GM18868 (cell line): ENCODE measurements at regions not wholly inside any gene's neighbourhood (a gene's known extent, or its start where the extent isn't known, plus 50 kb on each side); places are given as distances from the start of the nearest gene placed in this dataset.

Experiments
- ATAC-seq: cut with Tn5 transposase; IDR thresholded peaks from one replicate; pipeline ENCODE4 v1.9.1; 2021; ENCODE audit warnings: mild to moderate bottlenecking, moderate library complexity; ENCODE audit not compliant: unreplicated experiment

- no peak for ATAC-seq
Measured at GRCh38 chr13:85498774-85499173, 300.4 kb downstream of the SLITRK6 start.

GRCh38 chr13:85497652-85498051 lies 301.6 kb downstream of the SLITRK6 start:
- ATAC-seq, result no peak

GRCh38 chr13:85492283-85492682 lies 306.9 kb downstream of the SLITRK6 start:
- ATAC-seq, result no peak

GRCh38 chr13:85486663-85487062 lies 312.6 kb downstream of the SLITRK6 start:
- no peak for ATAC-seq

GRCh38 chr13:85473144-85473543 lies 326.1 kb downstream of the SLITRK6 start:
- ATAC-seq, result no peak

- ATAC-seq, result no peak
Measured at GRCh38 chr13:85469320-85469719, 329.9 kb downstream of the SLITRK6 start.

- ATAC-seq, result no peak
Measured at GRCh38 chr13:85462792-85463425, 336.3 kb downstream of the SLITRK6 start.

GRCh38 chr13:85461621-85462020 lies 337.6 kb downstream of the SLITRK6 start:
- no peak for ATAC-seq

GRCh38 chr13:85445534-85445933 lies 353.7 kb downstream of the SLITRK6 start:
- ATAC-seq, result no peak

GRCh38 chr13:85441975-85442374 lies 357.2 kb downstream of the SLITRK6 start:
- ATAC-seq, result no peak

- ATAC-seq, result no peak
Measured at GRCh38 chr13:85441364-85441763, 357.9 kb downstream of the SLITRK6 start.

GRCh38 chr13:85436029-85436428 lies 363.2 kb downstream of the SLITRK6 start:
- no peak for ATAC-seq

- no peak for ATAC-seq
Measured at GRCh38 chr13:85434927-85435326, 364.3 kb downstream of the SLITRK6 start.

- ATAC-seq, result no peak
Measured at GRCh38 chr13:85432881-85433280, 366.3 kb downstream of the SLITRK6 start.

GRCh38 chr13:85431720-85432119 lies 367.5 kb downstream of the SLITRK6 start:
- ATAC-seq, result no peak

GRCh38 chr13:85430216-85430794 lies 368.9 kb downstream of the SLITRK6 start:
- no peak for ATAC-seq

GRCh38 chr13:85427416-85427815 lies 371.8 kb downstream of the SLITRK6 start:
- no peak for ATAC-seq

- no peak for ATAC-seq
Measured at GRCh38 chr13:85420136-85420535, 379.1 kb downstream of the SLITRK6 start.

GRCh38 chr13:85419611-85420010 lies 379.6 kb downstream of the SLITRK6 start:
- no peak for ATAC-seq

- no peak for ATAC-seq
Measured at GRCh38 chr13:85417807-85418206, 381.4 kb downstream of the SLITRK6 start.

- ATAC-seq, result no peak
Measured at GRCh38 chr13:85413664-85414063, 385.6 kb downstream of the SLITRK6 start.

GRCh38 chr13:85412448-85412847 lies 386.8 kb downstream of the SLITRK6 start:
- no peak for ATAC-seq

GRCh38 chr13:85411591-85411990 lies 387.6 kb downstream of the SLITRK6 start:
- ATAC-seq, result no peak
